PC-9 (cell line): ENCODE measurements at regions not wholly inside any gene's neighbourhood (a gene's known extent, or its start where the extent isn't known, plus 50 kb on each side); places are given as distances from the start of the nearest gene placed in this dataset.

ENCODE experiments used
- BruUV-seq: library from RNA; stranded (reverse); fragments of 400-500 nt; replicated peaks from 2 replicates; lab custom pipeline; 2021; lab: Mats Ljungman, UMichigan
- CTCF ChIA-PET: fragments of 300-600 bp; sonication (Branson Sonifier 250); formaldehyde crosslinking; loops from one replicate; lab custom pipeline; 2022; ENCODE audit warnings: antibody characterized with exemption; lab: Charles Lee
- POLR2A ChIA-PET: fragments of 300-600 bp; sonication (Branson Sonifier 250); formaldehyde crosslinking; loops from one replicate; lab custom pipeline; 2022; ENCODE audit warnings: antibody characterized with exemption; ENCODE audit not compliant: unreplicated experiment; lab: Charles Lee
- DNase-seq, 2 experiments: peaks; one replicate each; pipeline versions ENCODE4 v3.0.0 to v3.0.0-alpha.2; 2015 to 2022; ENCODE audit warnings: mixed read lengths in 1 of 2
- H2AFZ ChIP-seq: fragments of 200-600 bp; sonication (generic); 2 replicates; pipeline ENCODE4 v1.8.1; 2017; ENCODE audit warnings: antibody characterized with exemption
- H3F3A ChIP-seq: fragments of 200-600 bp; sonication (generic); 2 replicates; pipeline ENCODE4 v1.8.1; 2017; ENCODE audit warnings: antibody characterized with exemption, mild to moderate bottlenecking, low read depth; ENCODE audit not compliant: insufficient read depth
- H3K27ac ChIP-seq: fragments of 200-600 bp; sonication (generic); 2 replicates; pipeline ENCODE4 v1.6.1; 2016; ENCODE audit warnings: mixed run types
- H3K27me3 ChIP-seq: fragments of 200-600 bp; sonication (generic); 2 replicates; pipeline ENCODE4 v1.6.1; 2016; ENCODE audit warnings: low read depth, mixed run types; ENCODE audit not compliant: insufficient read depth
- H3K36me3 ChIP-seq: fragments of 200-600 bp; sonication (generic); 2 replicates; pipeline ENCODE4 v1.6.1; 2016; ENCODE audit warnings: low read depth, mixed run types
- H3K4me1 ChIP-seq: fragments of 200-600 bp; sonication (generic); replicated peaks from 2 replicates; pipeline ENCODE4 v1.6.1; 2016; ENCODE audit warnings: mixed run types; ENCODE audit not compliant: insufficient read depth
- H3K4me2 ChIP-seq: fragments of 200-600 bp; sonication (generic); 2 replicates; pipeline ENCODE4 v1.6.1; 2017; ENCODE audit warnings: mixed run types
- H3K4me3 ChIP-seq: fragments of 200-600 bp; sonication (generic); 2 replicates; pipeline ENCODE4 v1.6.1; 2016; ENCODE audit warnings: mixed run types
- H3K79me2 ChIP-seq: fragments of 200-600 bp; sonication (generic); 2 replicates; pipeline ENCODE4 v1.6.1; 2017; ENCODE audit warnings: low read depth, mixed run types
- H3K9me2 ChIP-seq: fragments of 200-600 bp; sonication (generic); 2 replicates; pipeline ENCODE4 v1.8.1; 2017; ENCODE audit warnings: mild to moderate bottlenecking; ENCODE audit not compliant: insufficient read depth
- H3K9me3 ChIP-seq: fragments of 200-600 bp; sonication (generic); 2 replicates; pipeline ENCODE4 v1.8.1; 2016; ENCODE audit warnings: low read depth; ENCODE audit not compliant: insufficient read depth
- H4K20me1 ChIP-seq: fragments of 200-600 bp; sonication (generic); 2 replicates; pipeline ENCODE4 v1.8.1; 2017; ENCODE audit not compliant: insufficient read depth
- EZH2 ChIP-seq: fragments of 200-600 bp; sonication (generic); IDR thresholded peaks from 2 replicates; pipeline ENCODE4 v1.8.0; 2017; ENCODE audit warnings: antibody characterized with exemption, low read depth
- intact Hi-C: fragments of 100-400 bp; cut with micrococcal nuclease; formaldehyde crosslinking; loops from one replicate; pipeline ENCODE4 v1.10.0; 2022; ENCODE audit not compliant: unreplicated experiment
- TF ChIP-seq, protein P1 (sequence below): fragments of 200-600 bp; sonication (generic); conservative IDR thresholded peaks from 2 replicates; pipeline ENCODE4 v1.6.1; 2017; ENCODE audit warnings: mixed run types, antibody characterized with exemption, mild to moderate bottlenecking, moderate library complexity

DNA sequence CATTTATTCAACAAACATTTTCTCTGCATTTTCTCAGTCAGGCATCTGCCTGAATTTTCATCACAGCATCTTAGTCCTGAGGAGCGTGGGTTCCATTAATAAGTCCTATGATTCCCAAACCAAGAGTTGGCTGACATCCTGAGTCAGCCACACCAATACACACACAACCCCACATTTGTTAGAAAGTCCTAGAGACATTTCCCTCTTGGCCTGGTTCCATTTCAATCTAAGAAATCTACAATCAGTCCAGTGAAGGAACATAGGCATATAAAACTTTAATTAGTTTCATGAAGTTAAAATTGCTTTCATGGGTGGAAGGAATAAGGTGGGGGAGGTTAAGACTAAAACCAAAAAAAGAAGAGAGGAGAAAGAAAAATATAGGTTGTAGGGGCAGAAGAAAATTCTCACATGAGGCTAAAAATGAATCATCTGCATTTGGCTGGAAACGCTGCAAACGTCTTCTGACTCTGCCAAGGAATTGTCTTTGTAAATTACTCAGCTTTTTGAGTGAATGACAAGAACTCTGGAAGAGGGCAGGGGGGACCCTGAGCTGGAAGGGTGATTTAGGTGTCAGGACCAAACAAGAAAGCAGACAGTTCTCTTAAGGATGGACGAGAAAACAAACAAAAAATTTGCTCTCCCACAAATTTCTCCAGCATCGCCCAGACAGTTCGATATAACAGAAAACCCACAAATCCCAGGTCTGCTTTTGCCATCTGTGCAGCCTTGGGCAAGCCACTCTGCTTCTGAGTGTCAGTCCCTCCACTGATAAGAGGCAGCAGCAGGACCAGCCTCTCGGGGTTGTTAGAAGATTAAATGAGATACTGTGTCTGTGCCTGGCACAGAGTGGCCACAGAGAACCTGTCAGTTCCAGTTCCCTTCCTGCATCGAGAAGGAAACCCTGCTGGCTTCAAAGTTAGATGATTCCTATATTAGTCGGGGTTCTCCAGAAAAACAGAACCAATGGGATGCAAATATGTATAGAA is 289.7 kb downstream of the CDK5RAP2 start:
- Histone ChIP-seq H3K36me3 (no peaks in the 10 kb centered on the region), H3K4me2 (no peak overlapping the region), H3K9me3 (no peaks in the 10 kb centered on the region), H3K9me2 (no peaks in the 10 kb centered on the region), H3K4me3 (no peak overlapping the region), H4K20me1 (no peaks in the 10 kb centered on the region), H3K27me3 (peaks cover 42% of the 10 kb centered on the region; the same call in 1 of the 2 replicates), H3K4me1 (no peaks in the 10 kb centered on the region), H3F3A (no peaks in the 10 kb centered on the region), H2AFZ (no peak overlapping the region), H3K27ac (no peak overlapping the region), H3K79me2 (no peaks in the 10 kb centered on the region)
- DNase-seq: no peak
- intact Hi-C loops: no loop called here
- TF ChIP-seq, protein P1, sequence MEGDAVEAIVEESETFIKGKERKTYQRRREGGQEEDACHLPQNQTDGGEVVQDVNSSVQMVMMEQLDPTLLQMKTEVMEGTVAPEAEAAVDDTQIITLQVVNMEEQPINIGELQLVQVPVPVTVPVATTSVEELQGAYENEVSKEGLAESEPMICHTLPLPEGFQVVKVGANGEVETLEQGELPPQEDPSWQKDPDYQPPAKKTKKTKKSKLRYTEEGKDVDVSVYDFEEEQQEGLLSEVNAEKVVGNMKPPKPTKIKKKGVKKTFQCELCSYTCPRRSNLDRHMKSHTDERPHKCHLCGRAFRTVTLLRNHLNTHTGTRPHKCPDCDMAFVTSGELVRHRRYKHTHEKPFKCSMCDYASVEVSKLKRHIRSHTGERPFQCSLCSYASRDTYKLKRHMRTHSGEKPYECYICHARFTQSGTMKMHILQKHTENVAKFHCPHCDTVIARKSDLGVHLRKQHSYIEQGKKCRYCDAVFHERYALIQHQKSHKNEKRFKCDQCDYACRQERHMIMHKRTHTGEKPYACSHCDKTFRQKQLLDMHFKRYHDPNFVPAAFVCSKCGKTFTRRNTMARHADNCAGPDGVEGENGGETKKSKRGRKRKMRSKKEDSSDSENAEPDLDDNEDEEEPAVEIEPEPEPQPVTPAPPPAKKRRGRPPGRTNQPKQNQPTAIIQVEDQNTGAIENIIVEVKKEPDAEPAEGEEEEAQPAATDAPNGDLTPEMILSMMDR: no peak
- TF ChIP-seq EZH2: no peak
- POLR2A ChIA-PET: no interaction called here
- BruUV-seq: no TSS peak
- CTCF ChIA-PET: no interaction called here

- no peaks in the 10 kb centered on the region for H3F3A ChIP-seq
- no peak for DNase-seq
- intact Hi-C loops: no loop called here
- POLR2A ChIA-PET: no interaction called here
- H3K4me1 ChIP-seq: no peaks in the 10 kb centered on the region
- TF ChIP-seq EZH2: no peak
- TF ChIP-seq, protein P1: no peak
- H3K4me2 ChIP-seq: no peak overlapping the region
- no peaks in the 10 kb centered on the region for H3K9me2 ChIP-seq
- H2AFZ ChIP-seq: no peak overlapping the region
- BruUV-seq: no TSS peak
- H3K4me3 ChIP-seq: no peak overlapping the region
- H4K20me1 ChIP-seq: no peaks in the 10 kb centered on the region
- H3K36me3 ChIP-seq: no peaks in the 10 kb centered on the region
- CTCF ChIA-PET: no interaction called here
- peaks cover 33% of the 10 kb centered on the region; the same call in 1 of the 2 replicates for H3K27me3 ChIP-seq
- H3K9me3 ChIP-seq: no peaks in the 10 kb centered on the region
- H3K79me2 ChIP-seq: no peaks in the 10 kb centered on the region
- no peak overlapping the region for H3K27ac ChIP-seq
Measured at GRCh38 chr9:120289098-120289497, 290.9 kb downstream of the CDK5RAP2 start.

- H3K27me3 ChIP-seq: peaks cover 20% of the 10 kb centered on the region; the same call in 1 of the 2 replicates
- no peak for DNase-seq
- no peaks in the 10 kb centered on the region for H3K9me3 ChIP-seq
- no TSS peak for BruUV-seq
- H3F3A ChIP-seq: no peaks in the 10 kb centered on the region
- POLR2A ChIA-PET: no interaction called here
- H3K4me3 ChIP-seq: no peak overlapping the region
- no peaks in the 10 kb centered on the region for H3K9me2 ChIP-seq
- intact Hi-C loops: no loop called here
- H3K36me3 ChIP-seq: no peaks in the 10 kb centered on the region
- no peaks in the 10 kb centered on the region for H3K4me1 ChIP-seq
- no peak overlapping the region for H2AFZ ChIP-seq
- TF ChIP-seq, protein P1: no peak
- no peak for TF ChIP-seq EZH2
- no peak overlapping the region for H3K27ac ChIP-seq
- no peaks in the 10 kb centered on the region for H4K20me1 ChIP-seq
- CTCF ChIA-PET: no interaction called here
- no peak overlapping the region for H3K4me2 ChIP-seq
- H3K79me2 ChIP-seq: no peaks in the 10 kb centered on the region
Measured at GRCh38 chr9:120286530-120286929, 293.4 kb downstream of the CDK5RAP2 start.
